NCI-H82 (cell line): ENCODE measurements at regions not wholly inside any gene's neighbourhood (a gene's known extent, or its start where the extent isn't known, plus 50 kb on each side); places are given as distances from the start of the nearest gene placed in this dataset.

ENCODE experiments used
- DNase-seq: peaks from one replicate; lab custom pipeline; 2025; lab: John Stamatoyannopoulos, UW

- DNase-seq, result no peak
Measured at GRCh38 chr12:114253976-114254778, 151.8 kb downstream of the TBX5 start.

- DNase-seq, result no peak
Measured at GRCh38 chr12:114248527-114248926, 157.4 kb downstream of the TBX5 start.

- DNase-seq, result no peak
Measured at GRCh38 chr12:114245555-114245954, 160.4 kb downstream of the TBX5 start.

GRCh38 chr12:114241973-114242434, 163.9 kb downstream of the TBX5 start:
- peak; percentile 9 for DNase-seq

GRCh38 chr12:114240288-114240687, 165.7 kb downstream of the TBX5 start:
- DNase-seq, result no peak

GRCh38 chr12:114238808-114239207, 167.1 kb downstream of the TBX5 start:
- no peak for DNase-seq

- no peak for DNase-seq
Measured at GRCh38 chr12:114237230-114237629, 168.7 kb downstream of the TBX5 start.

- no peak for DNase-seq
Measured at GRCh38 chr12:114232187-114232586, 173.8 kb downstream of the TBX5 start.

GRCh38 chr12:114229150-114229549, 176.8 kb downstream of the TBX5 start:
- DNase-seq, result no peak

GRCh38 chr12:114226241-114226928, 179.6 kb downstream of the TBX5 start:
- no peak for DNase-seq

- no peak for DNase-seq
Measured at GRCh38 chr12:114221957-114222630, 183.8 kb downstream of the TBX5 start.

GRCh38 chr12:114221136-114221833, 184.7 kb downstream of the TBX5 start:
- no peak for DNase-seq

- no peak for DNase-seq
Measured at GRCh38 chr12:114220311-114220710, 185.6 kb downstream of the TBX5 start.

- DNase-seq, result no peak
Measured at GRCh38 chr12:114218136-114218535, 187.8 kb downstream of the TBX5 start.

GRCh38 chr12:114215746-114216145, 190.2 kb downstream of the TBX5 start:
- DNase-seq, result no peak

- DNase-seq, result no peak
Measured at GRCh38 chr12:114213055-114213581, 192.8 kb downstream of the TBX5 start.

- DNase-seq, result peak; percentile 20
Measured at GRCh38 chr12:114209861-114210260, 196.1 kb downstream of the TBX5 start.

- DNase-seq, result no peak
Measured at GRCh38 chr12:114206525-114206924, 199.4 kb downstream of the TBX5 start.

- no peak for DNase-seq
Measured at GRCh38 chr12:114201794-114202193, 204.2 kb downstream of the TBX5 start.

GRCh38 chr12:114194956-114195355, 211.0 kb downstream of the TBX5 start:
- DNase-seq, result no peak

- DNase-seq, result no peak
Measured at GRCh38 chr12:114194066-114194465, 211.9 kb downstream of the TBX5 start.

- DNase-seq, result no peak
Measured at GRCh38 chr12:114193474-114193873, 212.5 kb downstream of the TBX5 start.
